RWPE1 (cell line): ENCODE measurements at regions not wholly inside any gene's neighbourhood (a gene's known extent, or its start where the extent isn't known, plus 50 kb on each side); places are given as distances from the start of the nearest gene placed in this dataset.
"Not testable (repeated sequence)": the region's sequence is repeated elsewhere in the genome, so short reads cannot be mapped to it uniquely, and the experiment has no call there.

Source experiments
- CTCF ChIA-PET: fragments of 350-600 bp; sonication (Branson Sonifier 250); formaldehyde crosslinking; extraction: SDS; loops from one replicate; lab custom pipeline; 2021; lab: Yijun Ruan, JAX
- POLR2A ChIA-PET: fragments of 400-600 bp; formaldehyde crosslinking; extraction: SDS; loops from one replicate; lab custom pipeline; 2020; ENCODE audit warnings: antibody characterized with exemption; ENCODE audit not compliant: low non-redundant PET; lab: Yijun Ruan, JAX
- DNase-seq: peaks from one replicate; pipeline ENCODE4 v3.0.0; 2012; ENCODE audit warnings: low spot score
- H3K27ac ChIP-seq: fragments of 450-650 bp; 2 replicates; pipeline ENCODE4 v1.5.1; 2017

GRCh38 chr15:20243486-20244240 is 297.9 kb downstream of the GOLGA6L6 start:
- H3K27ac ChIP-seq, CTCF ChIA-PET, DNase-seq, POLR2A ChIA-PET: not testable (repeated sequence)

- POLR2A ChIA-PET, DNase-seq, H3K27ac ChIP-seq, CTCF ChIA-PET: not testable (repeated sequence)
These were observed 301.2 kb downstream of the GOLGA6L6 start for GRCh38 chr15:20240366-20240917.

- DNase-seq, CTCF ChIA-PET, H3K27ac ChIP-seq, POLR2A ChIA-PET: not testable (repeated sequence)
These were observed 302.4 kb downstream of the GOLGA6L6 start for GRCh38 chr15:20239186-20239585.

GRCh38 chr15:20237256-20238020 is 304.2 kb downstream of the GOLGA6L6 start:
- POLR2A ChIA-PET, CTCF ChIA-PET, H3K27ac ChIP-seq, DNase-seq: not testable (repeated sequence)

- DNase-seq, POLR2A ChIA-PET, CTCF ChIA-PET, H3K27ac ChIP-seq: not testable (repeated sequence)
These were observed 305.9 kb downstream of the GOLGA6L6 start for GRCh38 chr15:20235728-20236127.

- POLR2A ChIA-PET, DNase-seq, CTCF ChIA-PET: not testable (repeated sequence)
These were observed 307.5 kb downstream of the GOLGA6L6 start for GRCh38 chr15:20234006-20234540.

GRCh38 chr15:20232457-20232856 is 309.1 kb downstream of the GOLGA6L6 start:
- DNase-seq, POLR2A ChIA-PET, CTCF ChIA-PET, H3K27ac ChIP-seq: not testable (repeated sequence)

More at GRCh38 chr15:20234006-20234540, 307.5 kb downstream of the GOLGA6L6 start:
- not testable (repeated sequence) for H3K27ac ChIP-seq

GRCh38 chr15:20230656-20231055 is 310.9 kb downstream of the GOLGA6L6 start:
- POLR2A ChIA-PET, DNase-seq, CTCF ChIA-PET, H3K27ac ChIP-seq: not testable (repeated sequence)

- CTCF ChIA-PET, POLR2A ChIA-PET, DNase-seq, H3K27ac ChIP-seq: not testable (repeated sequence)
These were observed 312.8 kb downstream of the GOLGA6L6 start for GRCh38 chr15:20228791-20229190.

- POLR2A ChIA-PET, CTCF ChIA-PET, DNase-seq, H3K27ac ChIP-seq: not testable (repeated sequence)
These were observed 314.3 kb downstream of the GOLGA6L6 start for GRCh38 chr15:20227119-20227853.

- H3K27ac ChIP-seq, DNase-seq, POLR2A ChIA-PET, CTCF ChIA-PET: not testable (repeated sequence)
These were observed 315.1 kb downstream of the GOLGA6L6 start for GRCh38 chr15:20226531-20226930.

GRCh38 chr15:20221063-20221462 is 320.5 kb downstream of the GOLGA6L6 start:
- POLR2A ChIA-PET, DNase-seq, CTCF ChIA-PET, H3K27ac ChIP-seq: not testable (repeated sequence)

- H3K27ac ChIP-seq, DNase-seq, CTCF ChIA-PET, POLR2A ChIA-PET: not testable (repeated sequence)
These were observed 322.4 kb downstream of the GOLGA6L6 start for GRCh38 chr15:20219171-20219570.

- CTCF ChIA-PET, H3K27ac ChIP-seq, POLR2A ChIA-PET, DNase-seq: not testable (repeated sequence)
These were observed 325.9 kb downstream of the GOLGA6L6 start for GRCh38 chr15:20215700-20216099.

GRCh38 chr15:20214101-20214500 is 327.5 kb downstream of the GOLGA6L6 start:
- CTCF ChIA-PET, DNase-seq, POLR2A ChIA-PET, H3K27ac ChIP-seq: not testable (repeated sequence)

GRCh38 chr15:20211508-20211907 is 330.1 kb downstream of the GOLGA6L6 start:
- CTCF ChIA-PET, POLR2A ChIA-PET, DNase-seq, H3K27ac ChIP-seq: not testable (repeated sequence)
